ENCODE measurements at regions not wholly inside any gene's neighbourhood (a gene's known extent, or its start where the extent isn't known, plus 50 kb on each side); places are given as distances from the start of the nearest gene placed in this dataset.

DNA sequence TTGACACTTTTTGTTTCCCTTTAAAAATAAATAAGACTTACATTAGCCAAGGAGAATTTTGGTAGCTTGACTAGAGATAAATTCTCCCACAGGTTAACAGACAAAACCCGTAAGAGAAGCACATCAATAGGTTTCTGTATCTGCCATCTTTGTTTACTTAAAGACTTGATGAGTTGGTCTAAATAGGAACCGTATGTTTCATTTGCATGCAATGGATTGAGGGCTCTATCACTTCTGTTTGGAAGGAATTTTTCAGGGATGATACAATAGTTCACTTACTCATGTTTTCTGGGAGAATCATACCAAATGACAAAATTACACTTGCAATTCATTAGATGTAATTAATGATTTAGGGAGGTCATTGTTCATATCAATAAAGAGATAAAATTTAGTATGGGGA lies 631.5 kb upstream of the NR2F2 start:
- TF ChIP-seq ZNF274 (IDR thresholded peaks at IDR 0.05; ENCODE audit: low read depth, low read length) = no peak
- no peak for TF ChIP-seq SUZ12 (IDR thresholded peaks at IDR 0.05; ENCODE audit: extremely low read depth, insufficient read depth, insufficient read length)
- TF ChIP-seq YY1 (IDR thresholded peaks at IDR 0.05; ENCODE audit: insufficient read depth, insufficient read length) = no peak
